ENCODE measurements at regions not wholly inside any gene's neighbourhood (a gene's known extent, or its start where the extent isn't known, plus 50 kb on each side); places are given as distances from the start of the nearest gene placed in this dataset.

DNA sequence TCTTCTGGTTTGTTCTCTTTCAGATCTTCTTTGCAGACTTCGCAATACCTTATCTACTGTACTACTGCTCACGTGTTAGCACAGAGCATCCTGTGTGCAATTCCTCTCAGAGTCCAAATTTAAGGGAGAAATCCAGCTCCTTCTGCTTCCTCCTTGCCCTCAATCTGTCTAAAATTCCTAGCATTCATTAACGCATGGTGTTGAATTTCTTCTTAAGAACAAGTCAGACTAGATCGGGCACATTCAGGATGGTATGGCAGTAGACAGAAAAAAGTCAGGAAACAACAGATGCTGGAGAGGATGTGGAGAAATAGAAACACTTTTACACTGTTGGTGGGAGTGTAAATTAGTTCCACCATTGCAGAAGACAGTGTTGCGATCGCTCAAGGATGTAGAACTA, 206.1 kb upstream of the CDH7 start:
- DNase-seq, result no peak

DNA sequence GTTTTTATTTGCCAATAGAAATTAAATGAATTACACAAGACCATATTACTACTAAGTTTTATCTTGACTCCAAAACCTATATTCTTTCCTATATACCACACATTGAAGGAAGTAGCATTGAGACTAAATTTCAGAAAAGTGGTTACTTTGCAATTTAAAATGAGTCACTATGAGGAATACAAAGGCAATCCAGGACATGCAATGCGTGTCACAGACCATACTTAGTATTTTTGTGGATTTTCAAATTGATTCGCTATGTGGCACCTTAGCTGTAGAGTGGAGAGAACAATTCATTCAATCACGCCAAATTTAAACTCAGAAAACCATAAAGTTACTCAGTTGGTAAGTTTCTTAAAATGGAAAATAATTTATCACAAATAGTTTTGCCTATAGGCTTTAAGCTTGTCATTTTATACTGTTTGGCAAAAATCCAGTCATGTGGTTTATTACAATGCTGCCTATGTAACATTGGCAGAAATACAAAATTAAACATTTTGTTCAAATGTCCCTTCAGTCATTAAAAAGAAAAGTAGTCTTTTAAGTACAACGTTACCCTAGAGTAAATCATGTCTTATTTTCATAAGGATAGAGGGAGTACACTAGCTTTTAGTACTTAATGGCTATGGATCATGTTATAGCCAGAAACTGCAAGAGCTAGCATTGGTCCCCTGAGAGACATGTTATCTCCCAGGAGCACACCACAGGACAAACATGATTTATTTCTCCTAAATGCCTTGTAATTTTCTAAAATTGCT, 222.8 kb upstream of the CDH7 start:
- DNase-seq, result no peak

- DNase-seq, result no peak
Observed at GRCh38 chr18:65526099-65526498, 224.7 kb upstream of the CDH7 start.

- DNase-seq, result no peak
Observed at GRCh38 chr18:65523461-65523860, 227.4 kb upstream of the CDH7 start.

DNA sequence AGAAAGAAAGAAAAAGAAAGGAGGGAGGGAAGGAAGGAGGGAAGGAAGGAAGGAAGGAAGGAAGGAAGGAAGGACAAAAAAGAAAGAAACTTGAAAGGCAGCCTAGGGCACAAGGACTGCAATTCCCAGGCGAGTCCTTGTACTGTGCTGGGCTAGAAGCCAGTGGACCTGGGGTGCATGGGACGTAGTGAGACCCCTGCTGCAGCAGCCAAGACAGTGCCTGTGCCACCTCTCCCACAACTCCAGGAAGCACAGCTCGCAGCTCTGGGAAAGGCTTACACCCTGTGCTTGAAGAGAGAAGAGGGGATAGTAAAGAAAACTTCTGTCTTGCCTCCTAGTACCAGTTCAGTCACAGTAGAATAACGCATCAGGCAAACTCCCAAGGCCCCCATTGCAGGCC, 227.9 kb upstream of the CDH7 start:
- DNase-seq, result no peak

GRCh38 chr18:65516209-65516608, 234.6 kb upstream of the CDH7 start:
- DNase-seq, result no peak

DNA sequence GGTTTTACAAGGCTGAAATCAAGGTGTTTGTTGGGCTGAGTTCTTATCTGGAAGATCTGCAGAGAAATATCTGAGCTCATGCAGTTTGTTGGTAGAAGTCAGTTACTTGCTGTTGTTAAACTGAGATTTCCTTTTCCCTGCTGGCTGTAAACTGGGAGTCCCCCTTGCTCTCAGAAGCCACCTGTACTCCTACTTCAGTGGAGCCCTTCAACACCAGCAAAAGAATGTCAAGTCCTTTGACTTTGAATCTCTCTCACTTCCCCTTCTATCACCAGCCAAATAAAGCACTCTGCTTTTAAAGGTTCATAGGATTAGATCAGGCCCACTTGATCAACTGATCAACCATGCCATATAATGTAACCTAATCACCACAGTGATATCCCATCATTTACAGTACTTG, 252.2 kb upstream of the CDH7 start:
- no peak for DNase-seq

DNA sequence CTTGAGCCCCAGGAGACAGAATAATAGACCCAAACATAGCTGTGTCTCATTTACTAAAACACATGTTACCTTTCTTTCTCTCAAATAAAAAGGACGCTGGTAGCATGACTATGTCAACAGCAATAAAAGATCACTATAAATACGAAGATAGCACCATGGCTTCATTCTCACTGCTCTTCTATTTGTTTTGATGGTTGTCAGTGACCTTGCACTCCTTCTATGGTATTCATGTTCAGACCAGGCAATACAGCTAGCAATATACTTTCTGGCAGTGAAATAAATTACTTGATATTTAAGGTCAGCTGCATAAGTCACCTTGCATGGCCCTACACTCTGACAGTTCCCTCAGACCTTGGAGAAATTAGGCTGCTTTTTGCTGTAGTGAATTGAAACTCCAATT, 263.2 kb upstream of the CDH7 start:
- no peak for DNase-seq

GRCh38 chr18:65477455-65477854, 273.4 kb upstream of the CDH7 start:
- no peak for DNase-seq

DNA sequence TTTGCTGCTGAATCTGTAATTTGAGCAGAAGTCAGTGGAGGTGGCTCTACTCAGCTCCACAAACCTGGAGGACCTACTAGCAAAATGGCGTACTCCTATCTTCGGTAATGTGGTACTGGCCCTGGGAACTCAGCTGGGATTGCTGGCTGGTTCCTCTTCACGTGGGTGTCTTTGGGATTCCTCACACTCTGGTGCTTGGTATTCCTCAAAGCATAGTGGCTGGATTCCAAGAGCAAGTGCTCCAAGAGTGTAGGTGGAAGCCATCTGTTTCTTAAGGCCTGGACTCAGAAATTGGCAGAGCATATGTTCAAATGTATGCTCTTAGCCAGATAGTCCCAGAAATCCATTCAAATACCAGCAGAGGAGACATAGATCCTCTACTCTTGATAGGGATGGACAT, 281.9 kb upstream of the CDH7 start:
- no peak for DNase-seq

GRCh38 chr18:65464361-65464760, 286.5 kb upstream of the CDH7 start:
- DNase-seq, result no peak

DNA sequence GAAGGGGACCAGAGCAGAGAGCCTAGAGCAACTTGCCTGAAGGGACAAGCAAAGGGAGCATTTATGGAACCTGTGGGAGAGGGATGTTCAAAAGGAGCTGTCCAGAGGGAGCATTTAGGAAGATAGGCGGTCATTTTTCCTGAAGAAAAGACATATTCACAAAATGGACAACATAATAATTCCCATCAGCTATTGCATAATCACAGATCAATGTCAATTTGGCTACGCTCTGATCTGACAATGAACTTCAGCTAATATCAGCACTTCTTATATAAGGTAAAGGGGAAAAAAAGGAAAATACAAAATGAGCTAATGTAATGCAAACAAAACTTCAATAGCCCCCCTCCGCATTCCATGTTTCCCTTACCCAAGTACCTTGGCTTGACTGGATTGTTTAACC, 291.1 kb upstream of the CDH7 start:
- no peak for DNase-seq

GRCh38 chr18:65458871-65459270, 291.9 kb upstream of the CDH7 start:
- no peak for DNase-seq

DNA sequence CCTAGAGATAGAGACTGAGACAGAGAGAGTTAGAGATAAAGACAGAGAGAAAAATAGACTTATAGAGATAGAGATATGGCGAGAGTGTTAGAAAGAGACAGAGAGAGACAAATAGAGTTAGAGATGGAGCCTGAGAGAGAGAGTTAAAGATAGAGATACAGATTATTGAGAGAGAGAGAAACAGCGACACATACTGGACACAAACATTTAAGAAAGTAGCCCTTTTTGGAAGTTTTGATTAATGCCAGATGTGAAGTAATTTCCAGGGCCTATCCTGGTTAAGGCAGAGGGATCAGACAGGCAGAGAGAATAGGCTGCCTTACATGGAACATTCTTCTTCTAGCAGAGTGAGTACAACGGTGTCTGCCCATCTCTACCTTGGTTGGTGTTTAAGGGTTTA, 311.6 kb upstream of the CDH7 start:
- DNase-seq, result no peak

- DNase-seq, result no peak
Observed at GRCh38 chr18:65436430-65436829, 314.4 kb upstream of the CDH7 start.

- DNase-seq, result no peak
Observed at GRCh38 chr18:65435534-65435933, 315.3 kb upstream of the CDH7 start.

GRCh38 chr18:65429601-65430000, 321.2 kb upstream of the CDH7 start:
- peak; percentile 19 for DNase-seq

DNA sequence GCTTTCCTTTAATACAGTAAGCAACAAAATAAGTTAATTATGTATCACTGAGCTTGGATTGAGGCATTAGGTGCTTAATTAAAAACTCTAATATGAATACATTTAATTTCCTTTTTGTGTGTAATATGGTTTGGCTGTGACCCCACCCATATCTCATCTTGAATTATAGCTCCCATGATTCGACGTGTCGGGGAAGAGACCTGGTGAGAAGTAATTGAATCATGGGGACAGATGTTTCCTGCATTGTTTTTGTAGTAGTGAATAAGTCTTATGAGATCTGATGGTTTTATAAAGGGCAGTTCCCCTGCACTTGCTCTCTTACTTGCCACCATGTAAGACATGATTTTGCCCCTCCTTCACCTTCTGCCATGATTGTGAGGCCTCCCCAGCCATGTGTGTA, 325.4 kb upstream of the CDH7 start:
- DNase-seq, result no peak

DNA sequence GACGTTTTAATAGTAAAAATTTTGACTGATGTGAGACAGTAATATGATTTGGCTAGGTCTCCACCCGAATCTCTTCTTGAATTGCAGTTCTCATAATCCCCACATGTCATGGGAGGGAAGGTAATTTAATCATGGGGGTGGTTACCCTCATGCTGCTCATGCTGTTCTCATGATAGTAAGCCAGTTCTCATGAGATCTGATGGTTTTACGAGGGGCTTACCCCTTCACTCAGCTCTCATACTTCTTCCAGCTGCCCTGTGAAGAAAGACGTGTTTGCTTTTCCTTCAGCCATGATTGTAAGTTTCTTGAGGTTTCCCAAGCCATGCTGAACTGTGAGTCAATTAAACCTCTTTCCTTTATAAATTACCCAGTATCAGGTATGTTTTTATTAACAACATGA, 327.0 kb upstream of the CDH7 start:
- DNase-seq, result no peak

- no peak for DNase-seq
Observed at GRCh38 chr18:65422544-65423136, 328.2 kb upstream of the CDH7 start.

GRCh38 chr18:65415098-65415497, 335.7 kb upstream of the CDH7 start:
- peak; percentile 28 for DNase-seq

- DNase-seq, result no peak
Observed at GRCh38 chr18:65414501-65414900, 336.3 kb upstream of the CDH7 start.

DNA sequence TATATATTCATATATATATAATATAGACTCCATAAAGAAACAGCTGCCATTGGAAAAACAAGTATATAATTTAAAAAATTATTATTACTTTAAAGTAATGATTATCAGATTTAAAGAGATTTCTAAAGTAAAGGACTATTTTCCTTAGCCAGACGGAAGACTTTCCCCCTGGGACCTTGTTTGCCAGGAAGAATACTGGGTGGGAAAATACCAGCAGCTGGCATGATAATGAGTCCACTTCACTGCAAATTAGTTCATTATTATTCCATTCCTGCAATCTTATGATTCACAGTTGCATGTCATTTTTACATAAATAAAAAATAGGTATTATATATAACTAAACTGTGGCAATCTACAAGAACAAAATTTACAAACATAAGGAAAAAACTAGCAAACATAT, 339.8 kb upstream of the CDH7 start:
- no peak for DNase-seq

GRCh38 chr18:65409261-65409660, 341.6 kb upstream of the CDH7 start:
- DNase-seq, result no peak

- DNase-seq, result no peak
Observed at GRCh38 chr18:65403534-65403933, 347.3 kb upstream of the CDH7 start.

All from NCI-H774 (cell line).